Loucy (cell line): ENCODE measurements at regions not wholly inside any gene's neighbourhood (a gene's known extent, or its start where the extent isn't known, plus 50 kb on each side); places are given as distances from the start of the nearest gene placed in this dataset.

Source experiments
- H2AFZ ChIP-seq: fragments of 200-600 bp; sonication (generic); 2 replicates; pipeline ENCODE4 v1.6.0; 2016; ENCODE audit warnings: antibody characterized with exemption, mild to moderate bottlenecking, low read length, moderate library complexity
- H3F3A ChIP-seq: fragments of 200-600 bp; 2 replicates; pipeline ENCODE4 v1.6.0; 2016; ENCODE audit warnings: antibody characterized with exemption, low read depth, mild to moderate bottlenecking
- H3K27me3 ChIP-seq: fragments of 200-600 bp; sonication (generic); 2 replicates; pipeline ENCODE4 v1.6.1; 2014; ENCODE audit warnings: low read length, mild to moderate bottlenecking; ENCODE audit not compliant: insufficient read depth, poor library complexity, severe bottlenecking
- H3K36me3 ChIP-seq: fragments of 200-600 bp; sonication (generic); 2 replicates; pipeline ENCODE4 v1.6.1; 2016; ENCODE audit warnings: low read length; ENCODE audit not compliant: insufficient read depth
- H3K4me1 ChIP-seq: fragments of 200-600 bp; sonication (generic); 2 replicates; pipeline ENCODE4 v1.5.1; 2014; ENCODE audit warnings: low read length, mild to moderate bottlenecking; ENCODE audit not compliant: insufficient read depth, poor library complexity, severe bottlenecking
- H3K4me2 ChIP-seq: fragments of 200-600 bp; sonication (generic); 2 replicates; pipeline ENCODE4 v1.6.0; 2014; ENCODE audit warnings: antibody characterized with exemption, low read length, low read depth, mild to moderate bottlenecking; ENCODE audit not compliant: poor library complexity, severe bottlenecking
- H3K4me3 ChIP-seq: fragments of 200-600 bp; sonication (generic); 2 replicates; pipeline ENCODE4 v1.5.1; 2014; ENCODE audit warnings: low read length, mild to moderate bottlenecking, mixed read lengths; ENCODE audit not compliant: poor library complexity, severe bottlenecking
- H3K79me2 ChIP-seq: fragments of 200-600 bp; sonication (generic); 2 replicates; pipeline ENCODE4 v1.6.1; 2014; ENCODE audit warnings: low read length; ENCODE audit not compliant: insufficient read depth
- H3K9ac ChIP-seq: fragments of 200-600 bp; sonication (generic); 2 replicates; pipeline ENCODE4 v1.6.0; 2014; ENCODE audit warnings: mild to moderate bottlenecking, low read depth, low read length, moderate library complexity; ENCODE audit not compliant: poor library complexity, severe bottlenecking
- H3K9me2 ChIP-seq: fragments of 200-600 bp; sonication (generic); replicated peaks from 2 replicates; pipeline ENCODE4 v1.6.1; 2016; ENCODE audit warnings: low read depth, low read length, mixed read lengths
- H3K9me3 ChIP-seq: fragments of 200-600 bp; sonication (generic); 2 replicates; pipeline ENCODE4 v1.6.1; 2014; ENCODE audit warnings: mild to moderate bottlenecking, antibody characterized with exemption, low read length, low read depth; ENCODE audit not compliant: insufficient read depth
- H4K20me1 ChIP-seq: fragments of 200-600 bp; sonication (generic); 2 replicates; pipeline ENCODE4 v1.6.0; 2014; ENCODE audit warnings: antibody characterized with exemption, low read length, mild to moderate bottlenecking; ENCODE audit not compliant: insufficient read depth, poor library complexity, severe bottlenecking
- CTCF ChIP-seq: fragments of 200-600 bp; sonication (generic); conservative IDR thresholded peaks from 2 replicates; pipeline ENCODE4 v1.5.1; 2014; ENCODE audit warnings: mild to moderate bottlenecking, antibody characterized with exemption, low read length
- EZH2phosphoT487 ChIP-seq: fragments of 200-600 bp; IDR thresholded peaks from 2 replicates; pipeline ENCODE4 v1.6.1; 2018; ENCODE audit warnings: antibody characterized with exemption, mild to moderate bottlenecking, moderate library complexity, borderline replicate concordance

GRCh38 chr11:114977651-114978050, 299.3 kb downstream of the NXPE2 start:
- TF ChIP-seq CTCF, result no peak
- no peak for TF ChIP-seq EZH2phosphoT487
- Histone ChIP-seq H3K9me3 (no peaks in the 10 kb centered on the region), H3K36me3 (no peaks in the 10 kb centered on the region), H3K4me2 (no peak overlapping the region), H3K9me2 (no peaks in the 10 kb centered on the region), H3K4me1 (no peaks in the 10 kb centered on the region), H4K20me1 (no peaks in the 10 kb centered on the region), H3K27me3 (no peaks in the 10 kb centered on the region), H3K9ac (no peak overlapping the region), H3F3A (no peaks in the 10 kb centered on the region), H2AFZ (no peak overlapping the region), H3K79me2 (no peaks in the 10 kb centered on the region), H3K4me3 (no peak overlapping the region)

GRCh38 chr11:114982141-114982540, 303.8 kb downstream of the NXPE2 start:
- Histone ChIP-seq H3K4me3 (no peak overlapping the region), H3K36me3 (no peaks in the 10 kb centered on the region), H3F3A (no peaks in the 10 kb centered on the region), H3K9me3 (no peaks in the 10 kb centered on the region), H3K9me2 (no peaks in the 10 kb centered on the region), H3K9ac (no peak overlapping the region), H3K4me2 (no peak overlapping the region), H4K20me1 (no peaks in the 10 kb centered on the region), H3K79me2 (no peaks in the 10 kb centered on the region), H3K4me1 (no peaks in the 10 kb centered on the region), H2AFZ (no peak overlapping the region), H3K27me3 (no peaks in the 10 kb centered on the region)
- no peak for TF ChIP-seq CTCF
- TF ChIP-seq EZH2phosphoT487, result no peak

- H3K79me2 ChIP-seq, result no peaks in the 10 kb centered on the region
- H3K36me3 ChIP-seq, result no peaks in the 10 kb centered on the region
- H3K4me1 ChIP-seq, result no peaks in the 10 kb centered on the region
- H3K4me3 ChIP-seq, result no peak overlapping the region
- H3K9me3 ChIP-seq, result no peaks in the 10 kb centered on the region
- no peak overlapping the region for H3K9ac ChIP-seq
- TF ChIP-seq EZH2phosphoT487, result no peak
- no peak for TF ChIP-seq CTCF
- H3F3A ChIP-seq, result no peaks in the 10 kb centered on the region
- no peaks in the 10 kb centered on the region for H4K20me1 ChIP-seq
- no peaks in the 10 kb centered on the region for H3K9me2 ChIP-seq
- H3K4me2 ChIP-seq, result no peak overlapping the region
- H2AFZ ChIP-seq, result no peak overlapping the region
- H3K27me3 ChIP-seq, result no peaks in the 10 kb centered on the region
Observed at GRCh38 chr11:114984611-114985163, 306.4 kb downstream of the NXPE2 start.
